HG02759 (cell line): ENCODE measurements at regions not wholly inside any gene's neighbourhood (a gene's known extent, or its start where the extent isn't known, plus 50 kb on each side); places are given as distances from the start of the nearest gene placed in this dataset.
"Not testable (repeated sequence)": the region's sequence is repeated elsewhere in the genome, so short reads cannot be mapped to it uniquely, and the experiment has no call there.

Source experiments
- ATAC-seq: cut with Tn5 transposase; IDR thresholded peaks from one replicate; pipeline ENCODE4 v1.9.1; 2021; ENCODE audit warnings: mild to moderate bottlenecking, moderate library complexity; ENCODE audit not compliant: unreplicated experiment

GRCh38 chr5:15384581-15384980 is 115.4 kb upstream of the FBXL7 start:
- no peak for ATAC-seq

DNA sequence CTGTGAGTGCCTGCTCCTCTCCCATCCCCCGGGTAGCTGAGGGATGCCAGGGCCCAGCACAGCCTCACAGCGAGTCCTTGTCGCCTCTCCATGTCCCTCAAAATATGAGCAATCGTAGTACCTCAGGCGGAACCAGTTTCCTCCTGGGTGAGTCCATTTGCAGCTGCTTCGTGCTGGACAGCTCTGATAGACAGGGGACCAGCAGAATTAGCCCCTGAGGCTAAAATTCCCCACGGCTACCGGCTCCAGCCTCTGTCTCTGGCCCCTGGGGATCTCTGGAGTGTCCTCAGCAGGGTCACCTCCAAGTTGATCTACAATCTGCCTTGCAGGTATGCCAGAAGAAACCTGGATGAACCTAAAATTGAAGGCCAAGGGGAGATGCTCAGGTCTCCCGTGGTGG is 115.8 kb upstream of the FBXL7 start:
- no peak for ATAC-seq

- no peak for ATAC-seq
Measured at GRCh38 chr5:15383469-15383868, 116.5 kb upstream of the FBXL7 start.

DNA sequence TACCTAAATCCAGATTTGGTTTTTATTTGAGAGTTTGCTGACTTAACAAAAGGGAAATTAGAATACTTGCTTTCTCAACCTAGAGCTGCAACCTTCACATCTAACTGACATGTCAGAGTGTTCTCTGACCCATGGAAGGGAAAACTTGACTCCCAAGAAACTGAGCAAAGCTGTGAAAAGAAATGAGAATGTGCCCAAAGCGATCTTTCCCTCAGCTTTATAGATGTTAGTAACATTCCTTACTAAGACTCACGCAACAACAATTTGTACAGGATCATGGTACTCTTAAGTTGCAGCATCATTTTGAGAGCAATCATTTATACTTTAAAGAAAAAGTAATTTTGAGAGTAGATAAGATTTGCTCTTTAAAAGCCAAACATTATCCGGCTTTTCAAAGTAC is 117.0 kb upstream of the FBXL7 start:
- no peak for ATAC-seq

- no peak for ATAC-seq
Measured at GRCh38 chr5:15377573-15378340, 122.2 kb upstream of the FBXL7 start.

- ATAC-seq = no peak
Measured at GRCh38 chr5:15376803-15377202, 123.2 kb upstream of the FBXL7 start.

GRCh38 chr5:15376088-15376487 is 123.9 kb upstream of the FBXL7 start:
- no peak for ATAC-seq

- ATAC-seq = no peak
Measured at GRCh38 chr5:15375559-15375958, 124.4 kb upstream of the FBXL7 start.

GRCh38 chr5:15374886-15375285 is 125.1 kb upstream of the FBXL7 start:
- no peak for ATAC-seq

- no peak for ATAC-seq
Measured at GRCh38 chr5:15373151-15373550, 126.8 kb upstream of the FBXL7 start.

GRCh38 chr5:15371184-15371583 is 128.8 kb upstream of the FBXL7 start:
- ATAC-seq = no peak

DNA sequence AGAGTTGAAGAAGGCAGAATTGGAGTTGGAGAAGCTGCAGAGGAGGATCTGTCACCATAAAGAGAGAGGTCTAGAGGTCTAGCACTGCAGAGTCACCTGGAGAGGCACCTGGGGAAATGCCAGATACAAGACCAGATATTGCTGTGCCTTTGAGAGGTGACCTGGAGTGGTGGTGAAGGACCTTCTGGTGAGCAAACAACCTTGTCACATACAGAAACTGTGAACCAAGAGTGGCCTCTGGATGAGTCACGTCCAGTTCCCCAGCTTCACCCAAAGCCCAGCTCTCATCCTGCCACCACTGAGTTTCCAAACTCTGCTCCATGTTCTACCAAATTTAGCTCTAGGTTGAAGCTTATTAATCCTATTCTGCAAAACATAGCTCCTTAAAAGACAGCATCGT is 131.1 kb upstream of the FBXL7 start:
- ATAC-seq = no peak

- no peak for ATAC-seq
Measured at GRCh38 chr5:15367489-15367888, 132.5 kb upstream of the FBXL7 start.

DNA sequence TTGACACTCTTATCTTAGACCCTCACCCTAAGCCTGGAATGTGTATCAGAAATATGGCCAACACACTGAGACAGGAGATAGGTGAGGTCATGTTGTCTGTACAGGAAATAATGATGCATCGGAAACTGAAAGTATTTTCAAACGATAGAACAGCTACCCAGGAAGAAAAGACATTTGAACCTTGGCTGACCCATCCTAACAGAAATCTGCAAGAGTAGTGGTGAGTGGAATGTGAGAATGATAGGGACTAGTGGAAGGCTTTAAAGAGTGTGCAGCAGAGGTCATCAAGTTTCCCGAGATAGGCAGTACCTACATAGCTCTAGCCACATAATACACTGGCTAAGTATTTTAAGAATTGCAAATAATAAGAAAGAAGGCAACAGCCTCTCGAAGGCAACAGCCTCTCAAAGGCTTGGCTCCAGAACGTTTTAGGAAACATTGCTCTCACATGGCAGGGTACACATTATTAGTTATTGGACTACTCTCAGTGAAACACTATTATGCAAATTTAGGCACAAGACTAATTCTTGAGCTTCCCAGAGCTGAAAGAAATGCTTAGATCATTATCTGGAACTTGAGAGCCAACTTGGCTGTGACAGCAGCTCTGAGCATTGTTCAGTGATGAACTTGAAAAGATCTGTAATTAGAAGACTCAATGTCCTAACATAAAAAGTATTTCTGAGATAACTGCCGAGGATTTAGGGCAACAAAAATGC is 133.1 kb upstream of the FBXL7 start:
- ATAC-seq = no peak

DNA sequence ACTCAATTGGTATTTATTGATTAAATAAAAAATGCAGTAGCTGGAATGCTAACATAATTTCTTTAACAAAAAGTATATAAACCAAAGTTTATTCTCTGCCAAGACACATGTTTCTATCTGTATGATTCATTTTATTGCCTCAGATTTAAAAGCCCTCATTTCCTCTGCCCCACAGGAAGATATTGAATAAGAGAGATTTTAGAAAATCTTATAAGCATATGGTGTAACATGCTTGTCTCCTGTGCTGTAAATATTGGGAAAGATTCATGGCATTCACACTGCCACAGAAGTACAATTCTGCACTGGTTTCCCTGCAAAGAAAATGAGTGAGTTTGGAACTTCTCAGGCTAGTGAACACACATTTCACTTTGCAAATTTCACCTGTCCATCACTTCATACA is 134.9 kb upstream of the FBXL7 start:
- ATAC-seq = no peak

- no peak for ATAC-seq
Measured at GRCh38 chr5:15363601-15364000, 136.4 kb upstream of the FBXL7 start.

DNA sequence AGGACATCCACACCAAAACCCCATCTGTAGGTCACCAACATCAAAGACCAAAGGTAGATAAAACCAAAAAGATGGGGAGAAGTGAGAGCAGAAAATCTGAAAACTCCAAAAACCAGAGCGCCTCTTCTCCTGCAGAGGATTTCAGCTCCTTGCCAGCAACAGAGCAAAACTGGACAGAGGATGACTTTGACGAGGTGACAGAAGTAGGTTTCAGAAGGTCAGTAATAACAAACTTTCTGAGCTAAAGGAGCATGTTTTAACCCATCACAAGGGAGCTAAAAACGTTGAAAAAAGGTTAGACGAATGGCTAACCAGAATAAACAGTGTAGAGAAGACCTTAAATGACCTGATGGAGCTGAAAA is 142.9 kb upstream of the FBXL7 start:
- not testable (repeated sequence) for ATAC-seq

GRCh38 chr5:15356308-15357091 is 143.5 kb upstream of the FBXL7 start:
- not testable (repeated sequence) for ATAC-seq

- ATAC-seq = no peak
Measured at GRCh38 chr5:15354021-15354420, 146.0 kb upstream of the FBXL7 start.

GRCh38 chr5:15353086-15353645 is 146.8 kb upstream of the FBXL7 start:
- ATAC-seq = no peak

DNA sequence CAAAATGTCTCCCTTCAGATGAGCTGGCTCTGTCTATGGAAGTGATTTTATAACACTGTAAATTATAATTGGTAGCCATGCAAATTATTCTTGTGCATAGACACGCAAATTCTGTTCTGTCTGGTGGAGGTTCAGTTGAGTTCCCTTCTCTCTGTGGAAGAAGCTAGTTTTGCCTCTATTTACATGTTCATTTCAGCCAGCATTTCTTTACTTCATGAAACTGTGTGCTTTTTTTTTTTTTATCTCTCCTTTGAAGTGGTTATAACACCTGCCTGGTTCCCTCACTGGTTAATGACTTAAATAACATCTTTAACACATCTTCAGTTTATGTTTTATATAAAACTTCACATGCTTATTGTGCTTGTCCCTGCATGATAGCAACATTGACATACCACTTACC is 149.4 kb upstream of the FBXL7 start:
- no peak for ATAC-seq
